ENCODE measurements at regions not wholly inside any gene's neighbourhood (a gene's known extent, or its start where the extent isn't known, plus 50 kb on each side); places are given as distances from the start of the nearest gene placed in this dataset.

DNA sequence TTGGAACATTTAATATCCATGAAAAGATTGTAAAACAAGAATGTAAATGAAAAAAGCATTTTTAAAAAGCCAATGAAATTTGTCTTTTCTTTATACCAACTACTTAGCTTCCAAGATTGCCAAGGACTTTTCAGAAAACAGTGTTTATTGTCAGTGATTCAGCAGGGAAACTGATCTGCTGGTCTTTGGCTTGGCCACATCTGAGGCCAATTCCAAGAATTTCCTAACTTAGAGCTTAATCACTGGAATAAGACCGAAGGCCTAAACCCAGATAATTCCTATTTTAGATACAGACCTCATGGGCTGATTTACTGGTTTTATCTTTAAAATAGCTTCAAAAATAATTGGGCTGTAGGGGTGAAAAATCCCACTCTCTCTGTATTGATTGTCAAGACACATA, 260.5 kb upstream of the RORA start:
- H3K27ac ChIP-seq (ENCODE audit: extremely low read depth, low read depth, low read length): no peak overlapping the region
- H3K36me3 ChIP-seq (ENCODE audit: control insufficient read depth, insufficient read depth, low read length): no peaks in the 10 kb centered on the region
- no peaks in the 10 kb centered on the region for H3K4me1 ChIP-seq (replicated peaks in 1 of 2; ENCODE audit: control insufficient read depth in 2 of 2, insufficient read depth in 2 of 2, low read length in 2 of 2)
- intact Hi-C loops (cut with micrococcal nuclease) (no loop called here), in situ Hi-C loops (cut with MboI) (no loop called here)
- no peaks in the 10 kb centered on the region for H3K79me2 ChIP-seq (ENCODE audit: control insufficient read depth, insufficient read depth, low read length)
- ATAC-seq (no peak), DNase-seq (ENCODE audit: extremely low read depth in 1 of 4, low spot score in 3 of 4) (no peak), FAIRE-seq (no peak)
- ChIA-PET CTCF (ENCODE audit: low intra/inter-chr PET ratio) (no interaction called here), POLR2A (interaction anchor here (0.7 kb wide), 1 partner anchor 515 kb away, joined by 4 read pairs; no protein-coding TSS in a partner anchor)
- no peaks in the 10 kb centered on the region for H3K9me3 ChIP-seq (replicated peaks; ENCODE audit: control insufficient read depth, insufficient read depth, low read depth, low read length)
- TF ChIP-seq RAD21 (CRISPR knock-in tag; conservative IDR thresholded peaks at IDR 0.05 in 1 of 2, IDR thresholded peaks at IDR 0.05 in 1 of 2) (no peak), TEAD2 (tag; IDR thresholded peaks at IDR 0.05) (no peak), SREBF2 (CRISPR knock-in tag; IDR thresholded peaks at IDR 0.05) (no peak), HMGN3 (IDR thresholded peaks at IDR 0.05; ENCODE audit: borderline replicate concordance, extremely low read depth, insufficient read length, low read depth, low read length) (no peak)
- no peaks in the 10 kb centered on the region; a peak in 1 of 5 replicates for H3K27me3 ChIP-seq (ENCODE audit: control insufficient read depth in 2 of 2, insufficient read depth in 2 of 2, low read length in 2 of 2)
- no peaks in the 10 kb centered on the region for H3K9me1 ChIP-seq (ENCODE audit: control insufficient read depth, insufficient read depth, low read length)
- H2AFZ ChIP-seq (ENCODE audit: low read depth, low read length): no peak overlapping the region
- no peak overlapping the region for H3K9ac ChIP-seq (ENCODE audit: insufficient read depth in 1 of 2, low read depth in 2 of 2, low read length in 2 of 2)
- no peak overlapping the region for H3K4me3 ChIP-seq
- WGBS (ENCODE audit: insufficient coverage, low coverage, missing lambda C conversion rate): 0% methylated on average over 1 of the region's 1 CpG
- no peaks in the 10 kb centered on the region for H4K20me1 ChIP-seq (replicated peaks; ENCODE audit: control insufficient read depth, insufficient read depth, low read length)
- no TSS peak for BruUV-seq (replicated peaks)
- no peak overlapping the region for H3K4me2 ChIP-seq (ENCODE audit: insufficient read depth, low read length)

DNA sequence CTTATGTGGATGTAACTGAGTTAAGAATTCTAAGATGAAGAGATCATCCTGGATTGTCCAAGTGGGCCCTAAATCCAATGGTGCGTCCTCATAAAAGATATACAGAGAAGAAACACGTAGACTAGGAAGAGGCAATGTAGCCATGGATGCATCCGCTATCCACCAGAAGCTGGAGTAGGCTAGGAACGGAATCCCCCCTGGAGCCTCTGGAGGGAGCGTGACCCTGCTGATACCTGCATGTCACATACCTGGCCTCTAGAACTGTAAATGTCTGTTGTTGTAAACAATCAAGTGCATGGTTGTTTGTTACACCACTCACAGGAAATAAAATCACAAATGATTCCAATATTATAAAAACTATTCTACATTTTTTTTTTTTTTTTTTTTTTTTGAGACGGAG, 254.5 kb upstream of the RORA start:
- 0% methylated on average over 5 of the region's 6 CpGs for WGBS (ENCODE audit: insufficient coverage, low coverage, missing lambda C conversion rate)
- ATAC-seq: no peak
- intact Hi-C loops (cut with micrococcal nuclease): no loop called here
- H3K9me1 ChIP-seq (ENCODE audit: control insufficient read depth, insufficient read depth, low read length): no peaks in the 10 kb centered on the region
- no peaks in the 10 kb centered on the region for H3K36me3 ChIP-seq (ENCODE audit: control insufficient read depth, insufficient read depth, low read length)
- no peaks in the 10 kb centered on the region for H3K9me3 ChIP-seq (replicated peaks; ENCODE audit: control insufficient read depth, insufficient read depth, low read depth, low read length)
- no peak for FAIRE-seq
- peaks cover 0 to 5% of the 10 kb centered on the region in 2 experiments; a peak in 1 of 5 replicates for H3K27me3 ChIP-seq (ENCODE audit: control insufficient read depth in 2 of 2, insufficient read depth in 2 of 2, low read length in 2 of 2)
- DNase-seq (ENCODE audit: extremely low read depth in 1 of 4, low spot score in 3 of 4): no peak
- H3K9ac ChIP-seq (ENCODE audit: insufficient read depth in 1 of 2, low read depth in 2 of 2, low read length in 2 of 2): no peak overlapping the region
- no peak overlapping the region for H3K4me3 ChIP-seq
- in situ Hi-C loops (cut with MboI): no loop called here
- no TSS peak for BruUV-seq (replicated peaks)
- no peak overlapping the region for H2AFZ ChIP-seq (ENCODE audit: low read depth, low read length)
- no peaks in the 10 kb centered on the region for H4K20me1 ChIP-seq (replicated peaks; ENCODE audit: control insufficient read depth, insufficient read depth, low read length)
- CTCF ChIA-PET (ENCODE audit: low intra/inter-chr PET ratio): no interaction called here
- no peaks in the 10 kb centered on the region for H3K79me2 ChIP-seq (ENCODE audit: control insufficient read depth, insufficient read depth, low read length)
- POLR2A ChIA-PET: no interaction called here
- H3K4me1 ChIP-seq (replicated peaks in 1 of 2; ENCODE audit: control insufficient read depth in 2 of 2, insufficient read depth in 2 of 2, low read length in 2 of 2): no peaks in the 10 kb centered on the region
- no peak overlapping the region for H3K4me2 ChIP-seq (ENCODE audit: insufficient read depth, low read length)
- H3K27ac ChIP-seq (ENCODE audit: extremely low read depth, low read depth, low read length): no peak overlapping the region
- TF ChIP-seq BRF1 (IDR thresholded peaks at IDR 0.05; ENCODE audit: borderline replicate concordance, extremely low read depth, insufficient read length) (no peak), POLR2A (conservative IDR thresholded peaks at IDR 0.05) (no peak), RBM15 (IDR thresholded peaks at IDR 0.05; ENCODE audit: insufficient read depth, low read length) (no peak), SRSF3 (IDR thresholded peaks at IDR 0.05; ENCODE audit: insufficient read depth, low read length) (no peak), E2F5 (CRISPR knock-in tag; IDR thresholded peaks at IDR 0.05) (no peak), COPS2 (conservative IDR thresholded peaks at IDR 0.05) (no peak), BRF2 (IDR thresholded peaks at IDR 0.05; ENCODE audit: borderline replicate concordance, insufficient read depth, insufficient read length) (no peak), ZNF212 (CRISPR knock-in tag; IDR thresholded peaks at IDR 0.05) (no peak), E2F6 (IDR thresholded peaks at IDR 0.05; ENCODE audit: borderline replicate concordance in 1 of 2, extremely low read depth in 1 of 2, insufficient read depth in 1 of 2, insufficient read length in 1 of 2, low read depth in 1 of 2, low read length in 1 of 2, poor library complexity in 1 of 2, severe bottlenecking in 1 of 2) (no peak), PTRF (tag; IDR thresholded peaks at IDR 0.05) (no peak)

All from K562 (cell line).